Mammary epithelial cell (primary cell): ENCODE measurements at regions not wholly inside any gene's neighbourhood (a gene's known extent, or its start where the extent isn't known, plus 50 kb on each side); places are given as distances from the start of the nearest gene placed in this dataset.

Source experiments
- EZH2 ChIP-seq: IDR thresholded peaks from 2 replicates; pipeline ENCODE4 v1.6.1; 2012; ENCODE audit warnings: low read length, inconsistent platforms, borderline replicate concordance
- TF ChIP-seq, protein P1 (sequence below), 2 donors: IDR thresholded peaks in 1 of 2; conservative IDR thresholded peaks in 1 of 2; 2 replicates each; pipeline ENCODE4 v1.5.1; 2011 to 2012; ENCODE audit warnings: inconsistent platforms in 2 of 2, low read length in 2 of 2, mild to moderate bottlenecking in 2 of 2, control low read depth in 1 of 2, low read depth in 1 of 2; ENCODE audit not compliant: insufficient read depth in 1 of 2; ENCODE audit errors: extremely low read depth in 1 of 2

DNA sequence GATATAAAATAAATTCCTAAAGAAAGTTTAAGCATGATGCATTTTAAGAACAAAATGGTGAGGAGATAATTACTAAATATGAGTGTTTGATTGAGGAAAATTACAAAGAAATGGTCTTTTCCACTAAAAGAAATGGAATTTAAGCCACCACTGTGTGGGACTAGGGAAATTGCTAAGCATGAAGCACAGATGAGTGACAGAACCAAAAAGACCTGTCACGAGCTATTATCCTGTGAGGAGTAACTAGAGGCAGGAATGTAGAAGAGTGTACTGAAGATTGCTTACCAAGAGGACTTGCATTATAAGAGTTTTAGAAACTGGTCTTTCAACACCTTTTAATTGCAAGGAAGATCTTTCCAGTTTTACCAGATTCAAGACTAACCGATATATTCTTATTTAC is 193.6 kb upstream of the PRR16 start:
- TF ChIP-seq, protein P1, sequence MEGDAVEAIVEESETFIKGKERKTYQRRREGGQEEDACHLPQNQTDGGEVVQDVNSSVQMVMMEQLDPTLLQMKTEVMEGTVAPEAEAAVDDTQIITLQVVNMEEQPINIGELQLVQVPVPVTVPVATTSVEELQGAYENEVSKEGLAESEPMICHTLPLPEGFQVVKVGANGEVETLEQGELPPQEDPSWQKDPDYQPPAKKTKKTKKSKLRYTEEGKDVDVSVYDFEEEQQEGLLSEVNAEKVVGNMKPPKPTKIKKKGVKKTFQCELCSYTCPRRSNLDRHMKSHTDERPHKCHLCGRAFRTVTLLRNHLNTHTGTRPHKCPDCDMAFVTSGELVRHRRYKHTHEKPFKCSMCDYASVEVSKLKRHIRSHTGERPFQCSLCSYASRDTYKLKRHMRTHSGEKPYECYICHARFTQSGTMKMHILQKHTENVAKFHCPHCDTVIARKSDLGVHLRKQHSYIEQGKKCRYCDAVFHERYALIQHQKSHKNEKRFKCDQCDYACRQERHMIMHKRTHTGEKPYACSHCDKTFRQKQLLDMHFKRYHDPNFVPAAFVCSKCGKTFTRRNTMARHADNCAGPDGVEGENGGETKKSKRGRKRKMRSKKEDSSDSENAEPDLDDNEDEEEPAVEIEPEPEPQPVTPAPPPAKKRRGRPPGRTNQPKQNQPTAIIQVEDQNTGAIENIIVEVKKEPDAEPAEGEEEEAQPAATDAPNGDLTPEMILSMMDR (conservative IDR thresholded peaks at IDR 0.05 in 1 of 2, IDR thresholded peaks at IDR 0.05 in 1 of 2; ENCODE audit: extremely low read depth in 1 of 2, insufficient read depth in 1 of 2, low read depth in 1 of 2, low read length in 2 of 2) = no peak
- TF ChIP-seq EZH2 = no peak
